ENCODE measurements at regions not wholly inside any gene's neighbourhood (a gene's known extent, or its start where the extent isn't known, plus 50 kb on each side); places are given as distances from the start of the nearest gene placed in this dataset.

DNA sequence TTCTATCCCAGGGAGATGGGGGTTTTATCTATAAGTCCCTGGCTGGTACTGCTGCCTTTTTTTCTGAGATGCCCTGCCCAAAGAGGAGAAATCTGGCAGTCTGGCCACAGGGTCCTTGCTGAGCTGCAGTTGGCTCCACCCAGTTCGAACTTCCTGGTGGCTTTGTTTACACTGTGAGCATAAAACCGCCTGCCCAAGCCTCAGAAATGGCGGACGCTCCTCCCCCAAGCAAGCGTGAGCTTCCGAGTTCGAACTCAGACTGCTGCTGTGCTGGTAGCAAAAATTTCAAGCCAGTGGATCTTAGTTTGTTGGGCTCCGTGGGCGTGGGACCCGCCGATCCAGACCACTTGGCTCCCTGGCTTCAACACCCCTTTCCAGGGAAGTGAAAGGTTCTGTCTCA is 126.8 kb upstream of the SUCLG2 start:
- no peak for DNase-seq

DNA sequence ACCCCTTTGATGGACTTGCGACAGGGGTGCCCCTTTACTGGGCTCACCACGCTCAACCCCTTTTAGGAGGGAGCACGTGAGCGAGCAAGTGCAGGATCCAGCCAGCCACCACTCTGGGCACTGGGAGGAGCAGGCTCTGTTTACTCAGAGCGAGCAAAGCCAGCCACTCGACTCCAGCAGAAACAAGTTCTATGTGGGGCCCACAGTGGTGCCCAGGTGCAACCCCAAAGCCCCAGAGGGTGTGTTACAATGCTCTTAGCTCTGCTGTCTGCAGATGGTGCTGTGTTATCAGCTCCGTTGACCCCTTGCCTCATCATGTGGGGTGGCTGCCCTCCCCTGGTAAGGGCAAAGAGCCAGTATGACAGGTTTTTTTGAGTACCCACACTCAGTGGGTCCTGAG is 120.3 kb upstream of the SUCLG2 start:
- no peak for DNase-seq

DNA sequence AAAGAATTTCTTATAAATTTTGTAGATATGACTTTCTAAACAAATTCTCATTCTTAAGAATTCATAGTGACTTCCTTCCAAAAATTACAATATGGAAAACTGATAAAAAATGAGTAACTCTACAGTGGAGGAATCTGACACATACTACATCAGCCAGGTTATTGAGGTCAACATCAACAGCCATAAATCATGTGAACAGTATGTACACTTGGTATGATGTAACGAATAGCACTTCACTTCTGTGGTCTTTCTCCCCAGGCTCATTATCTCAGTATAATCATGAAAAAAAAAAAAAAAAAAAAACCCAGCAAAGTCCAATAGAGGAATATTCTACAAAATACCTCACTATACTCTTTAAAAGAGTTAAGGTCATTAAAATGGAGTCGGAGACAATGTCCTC is 111.2 kb upstream of the SUCLG2 start:
- DNase-seq: no peak

DNA sequence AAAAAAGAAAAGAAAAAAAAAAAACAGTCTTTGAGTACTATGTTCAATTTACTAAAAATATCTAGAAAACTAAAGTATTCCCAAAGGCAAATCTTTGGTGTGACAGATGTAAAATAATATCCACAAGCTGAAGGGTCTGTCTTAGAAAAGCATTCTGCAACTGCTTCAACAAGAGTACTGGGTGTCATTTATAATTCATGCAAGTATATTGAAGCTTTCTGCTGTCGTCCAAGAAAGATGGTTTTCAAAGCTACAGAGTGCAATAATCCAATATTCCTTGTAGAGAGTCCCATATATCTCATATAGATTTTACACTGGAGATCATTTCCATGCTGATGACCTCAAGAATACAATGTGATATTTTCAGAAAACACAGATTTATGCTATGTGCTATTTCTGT is 90.9 kb upstream of the SUCLG2 start:
- no peak for DNase-seq

DNA sequence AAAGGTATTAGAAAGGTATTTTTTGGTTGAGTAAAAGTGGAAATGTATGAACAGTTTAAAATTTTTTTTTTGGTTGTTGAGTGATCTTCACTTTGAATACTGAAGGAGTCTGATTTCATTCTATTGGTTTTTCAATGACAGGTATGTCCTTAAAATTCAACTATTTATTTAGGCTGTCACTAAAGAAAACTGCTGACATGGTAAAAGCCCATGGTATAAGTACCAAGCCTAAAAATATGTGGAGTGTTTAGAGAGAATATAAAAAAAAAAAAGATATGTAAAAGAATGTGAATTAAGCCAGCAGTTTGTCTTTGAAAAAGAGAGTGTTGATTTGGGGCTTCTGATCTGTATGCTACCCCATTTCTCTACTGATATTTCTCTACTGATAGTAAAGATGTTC is 90.3 kb upstream of the SUCLG2 start:
- no peak for DNase-seq

DNA sequence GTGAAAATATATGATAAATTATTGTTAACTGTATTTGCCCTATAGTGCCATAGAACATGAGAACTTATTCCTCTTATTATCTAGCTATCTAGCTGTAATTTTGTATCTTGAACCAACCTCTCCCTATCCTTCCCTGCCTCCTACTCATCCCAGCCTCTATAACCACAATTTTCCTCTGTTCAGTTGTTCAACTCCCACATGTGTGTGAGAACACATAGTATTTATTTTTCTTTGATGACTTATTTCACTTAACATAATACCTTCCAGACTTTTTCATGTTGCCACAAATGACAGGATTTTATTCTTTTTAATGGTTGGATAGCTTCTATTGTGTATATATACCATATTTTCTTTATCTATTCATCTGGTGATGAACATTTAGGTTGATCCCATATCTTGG is 85.4 kb upstream of the SUCLG2 start:
- DNase-seq: no peak

DNA sequence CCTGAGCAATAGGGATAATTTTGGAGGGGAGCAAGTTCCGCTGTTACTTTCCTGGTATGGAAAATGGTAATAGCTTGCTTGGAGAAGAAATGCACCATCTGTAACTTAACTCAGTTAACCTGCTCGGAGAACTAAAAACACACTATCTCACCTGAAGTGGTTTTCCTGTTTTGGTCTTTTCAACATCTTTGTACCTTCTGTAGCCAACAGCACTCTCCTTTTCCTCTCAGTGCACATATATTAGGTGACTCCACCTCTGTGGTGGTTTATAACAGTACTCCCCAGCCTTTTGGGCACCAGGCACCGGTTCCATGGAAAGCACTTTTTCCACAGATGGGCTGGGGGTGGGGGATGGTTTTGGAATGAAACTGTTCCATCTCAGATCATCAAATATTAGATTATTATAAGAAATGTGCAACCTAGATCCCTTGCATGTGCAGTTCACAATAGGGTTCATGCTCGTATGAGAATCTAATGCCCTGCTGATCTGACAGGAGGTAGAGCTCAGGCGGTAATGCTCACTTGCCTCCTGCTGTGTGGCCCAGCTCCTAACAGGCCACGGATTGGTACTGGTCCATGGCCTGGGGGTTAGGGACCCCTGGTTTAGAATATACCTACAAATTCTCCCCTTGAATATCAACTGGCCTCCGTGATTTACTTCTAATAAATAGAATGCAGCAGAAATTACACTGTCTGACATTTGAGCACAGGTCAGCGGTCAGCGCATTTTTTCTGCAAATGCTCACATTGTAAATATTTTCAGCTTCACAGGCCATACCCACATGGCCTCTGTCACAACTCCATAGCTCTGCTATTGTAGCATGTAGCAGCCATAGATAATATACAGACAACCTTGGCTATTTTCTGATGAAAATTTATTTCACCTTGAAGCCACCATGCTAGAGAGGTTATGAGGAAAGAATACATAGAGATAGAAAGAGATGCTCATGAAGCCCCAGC is 83.8 kb upstream of the SUCLG2 start:
- peak; percentile 26 for DNase-seq

DNA sequence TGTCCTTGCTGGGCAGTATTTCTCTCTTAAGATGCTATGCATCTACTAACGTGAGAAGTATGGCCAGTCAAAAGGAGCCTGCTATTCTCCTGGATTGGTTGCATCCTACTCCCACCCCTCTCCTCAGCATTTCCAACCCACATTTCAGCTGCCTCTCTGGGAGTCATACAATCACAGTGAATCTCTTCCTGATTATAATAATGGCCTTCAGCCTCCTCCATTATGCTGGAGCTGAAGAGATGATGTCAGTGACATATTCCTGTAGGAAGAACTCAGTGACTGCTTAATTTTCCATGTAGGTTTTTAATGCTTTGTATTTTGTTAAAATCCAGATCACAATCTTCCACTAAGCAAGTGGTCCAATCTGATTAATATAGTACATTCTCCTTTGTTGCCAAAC is 82.7 kb upstream of the SUCLG2 start:
- DNase-seq: no peak

DNA sequence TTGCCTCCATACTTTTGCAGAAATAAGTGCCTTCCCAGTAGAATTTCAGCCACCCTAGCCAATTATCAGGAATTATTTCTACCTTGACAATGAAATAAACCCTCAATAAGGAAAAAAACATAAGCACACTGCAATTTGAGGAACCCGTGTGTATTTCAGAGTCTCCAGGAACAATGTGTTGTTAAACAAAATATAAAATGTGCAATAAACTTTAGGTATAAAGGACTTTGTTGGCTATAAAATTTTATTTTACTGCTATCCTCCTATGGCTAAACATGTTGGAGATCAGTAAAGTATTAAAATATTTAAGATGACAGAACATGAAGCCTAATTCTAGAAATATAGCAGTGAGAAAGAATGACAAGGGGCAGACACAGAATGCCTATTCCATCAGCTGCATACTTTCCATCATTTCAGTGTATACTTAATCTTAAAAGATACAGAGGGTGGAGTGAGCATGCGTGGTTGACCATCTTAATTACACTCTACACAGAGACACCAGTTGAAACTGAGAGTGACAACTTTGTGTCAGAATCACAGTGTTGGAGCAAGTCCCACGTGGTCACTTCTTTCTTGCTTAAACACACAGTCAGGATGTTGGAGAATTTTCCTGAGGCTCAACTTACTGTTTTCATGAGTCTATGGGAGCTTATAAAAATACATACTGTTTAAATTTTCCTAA is 79.0 kb upstream of the SUCLG2 start:
- DNase-seq: no peak

DNA sequence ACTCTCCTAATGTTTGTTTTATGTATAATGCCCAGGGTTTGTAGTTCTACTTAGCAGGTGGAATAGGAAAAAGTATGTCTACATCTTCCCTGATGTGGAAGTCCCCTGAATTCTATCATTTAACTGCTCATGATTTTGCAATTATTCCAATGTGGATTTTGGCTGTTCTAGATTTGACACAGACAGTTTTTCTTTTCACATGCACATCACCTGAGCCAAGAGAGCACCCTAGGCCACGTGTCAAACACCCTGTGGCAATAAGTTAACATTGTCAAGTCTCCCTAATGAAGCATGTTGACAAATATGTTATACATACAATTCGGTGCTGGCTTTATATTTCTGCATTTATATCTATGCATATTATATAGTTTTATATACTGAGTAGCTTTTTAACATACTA is 70.0 kb upstream of the SUCLG2 start:
- no peak for DNase-seq

DNA sequence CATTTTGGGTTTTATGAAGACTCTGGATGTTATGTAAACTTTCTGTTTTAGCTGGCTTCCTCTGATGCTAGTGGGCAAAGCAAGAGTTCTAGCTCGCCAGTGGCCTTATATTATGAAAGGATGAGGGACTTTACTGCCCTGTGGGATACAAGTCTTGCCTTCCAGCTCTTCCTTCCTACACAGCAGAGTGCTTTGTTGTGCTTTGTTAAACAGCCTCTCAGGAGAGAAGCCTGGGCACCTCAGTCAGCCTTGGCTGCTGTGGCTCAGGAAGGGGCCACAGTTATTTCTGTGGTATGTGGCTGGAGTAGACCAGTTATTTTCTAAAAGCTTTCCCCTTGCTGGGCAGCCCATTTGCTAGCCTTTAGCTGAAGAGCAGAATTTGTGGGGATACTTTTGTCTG is 69.5 kb upstream of the SUCLG2 start:
- DNase-seq: no peak

DNA sequence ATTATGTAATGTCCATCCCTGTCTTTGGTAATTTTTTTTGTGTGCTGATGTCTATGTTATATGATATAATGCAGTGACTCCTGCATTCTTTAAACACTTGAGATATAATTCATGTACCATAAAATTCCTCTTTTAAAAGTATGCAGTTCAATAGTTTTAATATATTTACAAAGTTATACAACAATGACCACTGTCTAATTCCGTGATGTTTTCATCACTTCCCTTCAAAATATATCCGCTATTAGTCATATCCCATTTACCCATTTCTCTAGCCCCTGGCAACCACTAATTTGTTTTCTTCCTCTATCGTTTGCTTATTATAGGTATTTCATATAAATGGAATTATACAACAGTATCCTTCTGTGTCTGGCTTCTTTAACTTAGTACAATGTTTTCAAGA is 64.9 kb upstream of the SUCLG2 start:
- no peak for DNase-seq

DNA sequence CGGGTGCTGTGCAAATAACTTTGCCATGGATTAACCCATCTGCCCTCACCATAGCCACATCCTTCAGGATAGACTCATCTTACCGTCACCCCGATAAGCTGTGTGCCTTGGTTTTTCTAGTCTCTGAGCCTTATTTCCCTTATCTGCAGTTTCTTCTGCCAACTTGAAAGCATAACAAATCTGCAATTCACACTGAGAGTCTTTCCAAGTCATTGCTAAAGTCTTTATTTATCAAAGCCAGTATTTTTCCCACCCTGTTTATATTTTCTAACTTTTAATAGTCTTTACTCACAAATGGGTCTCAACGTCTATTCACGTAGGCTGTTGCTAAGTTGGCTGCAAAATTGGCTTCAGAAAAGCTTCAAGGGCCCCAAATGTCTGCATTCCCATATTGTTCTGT is 61.6 kb upstream of the SUCLG2 start:
- DNase-seq: no peak

DNA sequence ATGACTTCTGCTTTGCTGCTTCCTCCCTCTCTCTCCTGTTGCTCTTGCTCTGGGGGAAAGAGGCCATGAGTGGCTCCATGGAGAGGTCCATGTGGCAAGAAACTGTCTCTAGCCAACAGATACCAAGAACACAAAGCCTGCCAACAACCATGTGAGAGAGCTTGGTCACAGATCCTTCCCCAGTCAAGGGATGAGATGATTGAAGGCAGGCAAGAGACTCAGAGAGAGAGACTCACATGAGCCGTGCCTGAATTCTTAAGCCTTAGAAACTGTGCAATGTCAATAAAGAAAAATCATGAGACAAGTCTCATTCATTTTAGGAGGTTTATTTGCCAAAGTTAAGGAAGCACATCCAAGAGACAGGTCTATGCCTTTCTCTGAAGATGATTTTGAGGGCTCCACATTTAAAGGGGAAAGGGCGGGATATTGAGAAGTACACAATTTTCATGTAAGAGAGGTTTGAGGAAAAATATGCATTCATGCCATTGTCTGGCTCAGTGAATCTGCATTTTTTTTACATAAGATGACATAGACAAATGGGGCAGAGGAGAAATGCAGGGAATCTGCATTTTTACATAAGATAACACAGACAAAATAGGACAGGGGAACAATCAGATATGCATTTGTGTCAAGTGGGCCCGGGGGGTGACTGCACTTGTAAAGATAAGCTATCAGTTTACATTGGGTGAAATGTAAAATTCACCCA is 59.5 kb upstream of the SUCLG2 start:
- DNase-seq: no peak

DNA sequence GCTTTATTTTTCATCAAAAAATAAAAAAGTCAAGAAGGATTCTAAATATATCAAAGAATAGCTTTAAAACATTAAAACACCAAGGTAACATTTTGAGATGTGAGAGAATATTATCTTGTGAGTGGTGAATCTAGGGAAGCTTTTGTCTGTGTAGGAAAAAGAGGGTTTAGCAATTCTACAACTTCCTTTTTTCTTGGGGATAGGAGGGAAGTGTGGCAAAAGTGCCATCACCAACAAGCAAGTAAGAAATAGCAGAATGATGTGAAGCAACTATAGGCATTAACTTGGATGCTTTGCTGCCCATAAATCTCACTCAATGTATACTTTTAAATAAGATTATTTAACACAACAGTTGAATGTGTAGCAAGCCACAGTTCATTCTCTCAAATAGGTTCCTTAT is 57.8 kb upstream of the SUCLG2 start:
- DNase-seq: no peak

DNA sequence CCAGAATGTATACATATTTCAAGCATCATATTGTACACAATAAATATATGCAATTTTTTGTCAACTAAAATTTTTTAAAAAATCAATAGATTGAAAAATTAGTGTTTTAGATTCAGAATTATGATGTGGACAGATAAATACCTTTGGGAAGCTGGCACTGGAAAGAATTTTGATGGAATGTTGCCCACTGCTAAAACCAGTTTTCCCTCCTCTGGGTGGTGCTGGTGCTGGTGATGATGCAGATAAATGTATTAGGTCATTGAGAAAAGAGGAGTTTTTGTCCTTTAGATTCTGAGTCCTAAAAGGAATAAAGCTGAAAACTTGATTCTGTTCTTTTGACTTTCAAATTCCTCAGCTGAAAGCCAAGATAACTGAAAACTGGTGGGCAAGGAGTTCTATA is 56.0 kb upstream of the SUCLG2 start:
- DNase-seq: no peak

DNA sequence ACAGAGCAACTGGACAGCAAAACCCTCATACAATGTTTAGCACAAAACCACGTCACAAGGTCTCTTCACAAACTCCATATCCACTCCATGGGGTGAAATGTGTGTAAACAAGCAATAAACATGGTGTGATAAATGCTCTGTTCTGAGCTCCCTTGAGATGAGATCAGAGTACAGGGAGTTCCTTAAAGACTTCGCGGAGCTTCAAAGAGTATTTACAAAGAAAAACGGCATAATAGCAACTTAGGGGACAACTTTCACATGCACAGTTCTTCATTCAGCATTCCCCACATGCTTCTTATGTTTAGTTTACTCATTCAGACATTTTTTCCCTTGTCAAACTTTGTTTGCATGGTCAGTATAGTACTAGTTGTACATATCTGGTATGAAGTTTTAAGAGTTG is 52.5 kb upstream of the SUCLG2 start:
- no peak for DNase-seq

DNA sequence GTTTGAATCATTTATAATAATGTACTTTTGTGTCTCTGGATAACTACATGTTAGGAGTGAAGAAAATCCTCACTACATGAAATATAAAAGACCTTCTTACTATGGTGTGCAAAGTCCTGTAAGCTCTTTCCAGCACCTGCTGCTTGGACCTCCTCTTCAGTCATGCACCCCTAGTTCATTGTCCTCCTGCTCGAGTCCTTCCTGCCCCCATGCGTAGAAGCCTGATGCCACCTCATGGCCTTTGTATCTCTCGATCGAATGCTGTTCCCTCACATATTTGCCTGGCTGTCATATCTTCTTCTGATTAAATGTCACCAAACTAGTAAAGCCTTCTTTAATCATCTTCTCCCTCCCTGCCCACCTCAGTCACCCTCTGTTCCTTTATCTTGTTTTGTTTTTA is 49.9 kb upstream of the SUCLG2 start:
- DNase-seq: peak; percentile 33

Data from CD4-positive, alpha-beta T cell treated with Interleukin-17A for 4 hours (primary cell).